ENCODE measurements at regions not wholly inside any gene's neighbourhood (a gene's known extent, or its start where the extent isn't known, plus 50 kb on each side); places are given as distances from the start of the nearest gene placed in this dataset.

GRCh38 chr13:72537395-72537780 lies 190.0 kb downstream of the MZT1 start:
- no peaks in the 10 kb centered on the region for H4K20me1 ChIP-seq (ENCODE audit: insufficient read depth, low read length)
- ATAC-seq (ENCODE audit: insufficient read depth, low read depth): no peak
- H3K9me3 ChIP-seq (ENCODE audit: insufficient read depth, low read length, severe bottlenecking): no peaks in the 10 kb centered on the region
- TF ChIP-seq EZH2 (IDR thresholded peaks at IDR 0.05; ENCODE audit: borderline replicate concordance, low read depth, low read length, severe bottlenecking) (no peak), CTCF (IDR thresholded peaks at IDR 0.05; ENCODE audit: borderline replicate concordance, extremely low read depth, low read length, poor library complexity, severe bottlenecking) (no peak)
- H3K4me2 ChIP-seq (ENCODE audit: insufficient read depth, low read length): no peak overlapping the region
- no peaks in the 10 kb centered on the region for H3K4me1 ChIP-seq (ENCODE audit: insufficient read depth, low read length)
- no peak overlapping the region for H3K4me3 ChIP-seq (ENCODE audit: low read depth in 1 of 2, low read length in 2 of 2)
- peaks cover 6% of the 10 kb centered on the region for H3K27me3 ChIP-seq (ENCODE audit: insufficient read depth, low read length, poor library complexity)
- no peak overlapping the region for H3K27ac ChIP-seq (ENCODE audit: low read length)
- H2AFZ ChIP-seq (ENCODE audit: low read depth, low read length): no peak overlapping the region
- H3K36me3 ChIP-seq (ENCODE audit: insufficient read depth, low read length): no peaks in the 10 kb centered on the region
- no peak for DNase-seq
- H3K79me2 ChIP-seq (ENCODE audit: insufficient read depth, low read length): no peaks in the 10 kb centered on the region
- H3K9ac ChIP-seq (ENCODE audit: low read depth, low read length): no peak overlapping the region

GRCh38 chr13:72536714-72537394 lies 190.6 kb downstream of the MZT1 start:
- ATAC-seq (ENCODE audit: insufficient read depth, low read depth) (no peak), DNase-seq (no peak)
- H3K36me3 ChIP-seq (ENCODE audit: insufficient read depth, low read length): no peaks in the 10 kb centered on the region
- H3K4me1 ChIP-seq (ENCODE audit: insufficient read depth, low read length): no peaks in the 10 kb centered on the region
- peaks cover 6% of the 10 kb centered on the region for H3K27me3 ChIP-seq (ENCODE audit: insufficient read depth, low read length, poor library complexity)
- H3K79me2 ChIP-seq (ENCODE audit: insufficient read depth, low read length): no peaks in the 10 kb centered on the region
- no peak overlapping the region for H3K27ac ChIP-seq (ENCODE audit: low read length)
- TF ChIP-seq EZH2 (IDR thresholded peaks at IDR 0.05; ENCODE audit: borderline replicate concordance, low read depth, low read length, severe bottlenecking) (no peak), CTCF (IDR thresholded peaks at IDR 0.05; ENCODE audit: borderline replicate concordance, extremely low read depth, low read length, poor library complexity, severe bottlenecking) (no peak)
- no peak overlapping the region for H2AFZ ChIP-seq (ENCODE audit: low read depth, low read length)
- H3K4me3 ChIP-seq (ENCODE audit: low read depth in 1 of 2, low read length in 2 of 2): no peak overlapping the region
- no peaks in the 10 kb centered on the region for H4K20me1 ChIP-seq (ENCODE audit: insufficient read depth, low read length)
- H3K9ac ChIP-seq (ENCODE audit: low read depth, low read length): no peak overlapping the region
- no peak overlapping the region for H3K4me2 ChIP-seq (ENCODE audit: insufficient read depth, low read length)
- no peaks in the 10 kb centered on the region for H3K9me3 ChIP-seq (ENCODE audit: insufficient read depth, low read length, severe bottlenecking)

GRCh38 chr13:72534951-72535640 lies 192.3 kb downstream of the MZT1 start:
- no peak for DNase-seq
- Histone ChIP-seq H3K9ac (ENCODE audit: low read depth, low read length) (no peak overlapping the region), H2AFZ (ENCODE audit: low read depth, low read length) (no peak overlapping the region), H3K4me3 (ENCODE audit: low read depth in 1 of 2, low read length in 2 of 2) (no peak overlapping the region), H3K79me2 (ENCODE audit: insufficient read depth, low read length) (no peaks in the 10 kb centered on the region), H3K4me1 (ENCODE audit: insufficient read depth, low read length) (no peaks in the 10 kb centered on the region), H3K36me3 (ENCODE audit: insufficient read depth, low read length) (no peaks in the 10 kb centered on the region), H3K27ac (ENCODE audit: low read length) (no peak overlapping the region), H3K4me2 (ENCODE audit: insufficient read depth, low read length) (no peak overlapping the region), H3K9me3 (ENCODE audit: insufficient read depth, low read length, severe bottlenecking) (no peaks in the 10 kb centered on the region), H3K27me3 (ENCODE audit: insufficient read depth, low read length, poor library complexity) (peaks cover 6% of the 10 kb centered on the region), H4K20me1 (ENCODE audit: insufficient read depth, low read length) (no peaks in the 10 kb centered on the region)
- ATAC-seq (ENCODE audit: insufficient read depth, low read depth): no peak
- no peak for TF ChIP-seq EZH2 (IDR thresholded peaks at IDR 0.05; ENCODE audit: borderline replicate concordance, low read depth, low read length, severe bottlenecking)
- TF ChIP-seq CTCF (IDR thresholded peaks at IDR 0.05; ENCODE audit: borderline replicate concordance, extremely low read depth, low read length, poor library complexity, severe bottlenecking): no peak

Data from DND-41 (cell line).